NCI-H2227 treated with DMSO at 0.1 percent for 48 hours (cell line): ENCODE measurements at regions not wholly inside any gene's neighbourhood (a gene's known extent, or its start where the extent isn't known, plus 50 kb on each side); places are given as distances from the start of the nearest gene placed in this dataset.

Experiments
- DNase-seq: peaks from one replicate; lab custom pipeline; 2025; lab: John Stamatoyannopoulos, UW

DNA sequence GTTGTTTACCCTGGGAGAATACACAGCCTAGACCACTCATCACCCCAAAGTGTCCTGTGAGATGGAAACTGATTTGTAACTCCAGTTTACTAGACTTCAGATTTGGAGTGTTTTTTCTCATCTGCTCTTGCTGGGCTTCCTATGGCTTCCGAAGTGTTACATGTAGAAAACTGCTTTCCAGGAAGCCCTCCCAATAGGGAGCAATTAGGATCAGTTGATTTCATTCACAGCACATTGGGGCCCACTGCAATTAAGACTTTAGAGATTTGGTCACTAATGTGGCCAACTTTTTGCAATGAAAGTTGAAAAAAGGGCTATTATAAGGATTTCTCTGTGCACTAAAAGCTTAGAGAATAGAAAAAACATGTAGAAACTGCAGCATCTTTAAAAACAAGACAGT, 656.6 kb upstream of the CHAC2 start:
- DNase-seq = no peak

DNA sequence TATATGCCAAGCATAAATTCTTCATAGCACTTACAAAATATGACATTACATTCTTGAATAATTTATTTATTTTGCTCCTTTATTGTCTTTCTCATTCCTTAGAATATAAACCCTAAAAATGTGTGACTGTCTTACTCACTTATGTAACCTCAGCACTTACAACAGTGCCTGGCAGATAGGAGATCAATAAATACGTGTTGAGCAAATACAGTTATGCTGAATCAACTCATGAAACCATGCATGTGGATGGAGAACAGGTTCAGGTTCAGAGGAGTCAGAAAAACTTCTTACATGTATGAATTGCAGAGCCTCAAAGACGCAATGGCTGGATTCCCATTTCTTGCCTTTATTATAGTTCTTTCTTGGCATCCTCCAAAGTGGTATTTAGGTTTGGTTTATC, 659.4 kb upstream of the CHAC2 start:
- no peak for DNase-seq

DNA sequence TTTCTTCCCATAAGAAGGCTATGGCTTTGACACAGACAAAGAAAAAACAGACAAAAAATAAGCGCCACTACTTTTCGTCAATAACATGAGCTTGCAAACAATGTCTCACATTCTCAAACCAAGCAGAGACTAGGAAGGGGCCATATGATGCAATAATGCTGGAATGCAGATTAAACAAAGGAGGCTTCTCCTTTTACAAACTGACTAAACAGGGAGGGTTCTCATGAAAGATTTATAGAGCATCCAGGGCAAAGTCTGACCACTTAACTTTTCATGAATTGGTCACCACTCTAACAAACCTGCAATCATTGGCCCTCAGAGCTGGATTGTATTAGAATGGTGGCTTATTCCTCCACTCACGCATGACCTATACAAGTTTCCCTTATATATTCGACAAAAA, 663.3 kb upstream of the CHAC2 start:
- no peak for DNase-seq

DNA sequence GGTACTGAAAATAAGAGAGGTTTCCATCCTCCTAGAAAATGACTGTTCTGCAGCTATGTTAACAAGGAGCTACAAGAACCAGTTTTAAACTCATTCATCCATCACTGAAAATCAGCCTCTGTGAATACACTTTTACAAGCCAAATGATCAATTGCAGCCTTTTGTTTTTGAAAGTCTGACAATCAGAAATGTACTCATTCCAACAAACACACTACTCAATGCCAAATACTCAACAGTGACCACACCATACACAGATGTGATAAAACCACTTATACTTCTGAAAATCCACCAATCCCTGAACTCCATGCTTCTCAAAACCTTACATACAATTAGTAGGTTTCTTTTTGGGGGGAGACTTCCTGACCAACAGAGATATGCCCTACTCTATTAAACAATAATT, 663.9 kb upstream of the CHAC2 start:
- DNase-seq = no peak

DNA sequence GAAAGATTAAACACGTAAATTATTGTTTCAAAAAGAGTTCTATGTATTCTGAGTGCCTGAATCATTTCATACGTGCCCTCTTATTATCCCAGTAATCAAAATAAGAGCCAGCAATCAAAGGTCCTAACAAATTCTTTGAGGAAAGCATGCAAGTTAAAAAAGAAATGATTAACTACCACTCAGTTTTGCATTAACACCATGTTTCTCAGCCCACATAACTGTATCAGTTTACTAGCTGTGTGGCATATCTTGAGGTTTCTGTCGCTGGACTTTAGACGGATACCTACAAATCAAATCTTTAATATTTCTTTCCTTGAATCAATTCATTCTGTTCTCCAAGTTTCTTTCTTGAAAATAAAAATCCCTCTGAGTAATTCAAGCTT, 668.9 kb upstream of the CHAC2 start:
- DNase-seq = no peak

DNA sequence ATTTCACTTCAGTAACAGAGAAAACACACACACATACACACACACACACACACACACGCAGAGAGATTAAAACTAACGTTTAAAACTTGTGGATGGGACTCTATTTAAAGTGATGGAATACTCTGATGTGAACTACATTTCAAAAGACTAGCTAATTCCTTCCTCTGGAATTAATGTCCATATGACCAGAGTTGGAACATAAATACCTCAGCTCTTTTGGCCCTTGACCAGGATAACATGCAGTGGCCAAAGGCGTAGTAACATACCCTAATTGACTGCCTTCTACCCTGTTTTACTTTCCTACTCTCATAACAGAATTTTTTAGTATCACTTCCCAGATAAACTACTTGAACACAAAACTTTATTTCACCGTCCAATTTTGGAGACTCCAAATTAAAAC, 671.3 kb upstream of the CHAC2 start:
- DNase-seq = no peak

DNA sequence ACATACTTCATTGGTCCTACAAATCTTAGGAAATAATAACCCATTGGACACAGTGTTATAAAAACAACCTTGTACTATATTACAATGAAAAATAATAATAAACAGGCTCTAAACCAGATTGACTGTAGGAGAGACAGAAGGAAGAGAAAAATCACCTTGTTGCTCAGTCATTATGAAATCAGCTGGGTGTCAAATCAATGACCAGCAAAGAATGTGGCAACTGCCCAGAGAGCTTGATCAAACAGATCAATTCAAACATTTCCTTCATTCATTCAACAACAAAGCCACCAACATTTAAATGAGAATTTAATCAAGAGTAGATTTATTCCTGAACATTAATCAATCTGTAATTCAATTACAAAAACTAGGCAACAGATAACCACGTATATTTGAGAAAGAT, 671.9 kb upstream of the CHAC2 start:
- DNase-seq = no peak

DNA sequence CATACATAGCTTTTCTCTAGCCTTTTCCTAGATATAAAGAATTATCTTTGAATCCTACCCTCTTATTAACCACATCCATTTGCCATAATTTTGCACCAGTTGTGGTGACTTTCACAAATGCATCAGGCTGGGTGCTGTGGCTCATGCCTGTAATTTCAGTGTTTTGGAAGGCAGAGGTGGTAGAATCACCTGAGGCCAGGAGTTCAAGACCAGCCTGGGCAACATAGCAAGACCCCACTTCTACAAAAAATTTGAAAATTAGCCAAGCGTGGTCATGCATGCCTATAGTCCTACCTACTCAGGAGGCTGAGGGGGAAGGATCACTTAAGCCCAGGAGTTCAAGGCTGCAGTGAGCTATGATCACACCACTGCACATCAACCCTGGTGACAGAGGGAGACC, 672.4 kb upstream of the CHAC2 start:
- no peak for DNase-seq

DNA sequence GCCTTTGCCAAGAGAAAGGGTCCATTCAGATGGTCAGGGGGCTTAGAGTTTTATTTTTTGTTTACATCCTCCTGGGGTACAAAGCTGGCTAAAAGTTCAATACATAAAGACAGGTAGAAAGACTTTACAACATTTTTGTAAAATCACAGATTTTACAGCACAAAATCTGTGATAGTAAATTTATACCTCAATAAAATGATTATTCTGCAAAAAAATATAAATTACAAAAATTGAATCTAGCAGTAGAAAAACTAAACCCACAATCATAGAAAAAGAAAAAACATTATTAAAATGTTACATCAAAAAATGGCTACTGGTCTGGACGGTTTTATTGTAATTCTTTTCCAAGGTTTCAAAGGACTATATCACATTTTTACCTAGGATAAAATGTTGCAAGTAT, 674.2 kb upstream of the CHAC2 start:
- no peak for DNase-seq

DNA sequence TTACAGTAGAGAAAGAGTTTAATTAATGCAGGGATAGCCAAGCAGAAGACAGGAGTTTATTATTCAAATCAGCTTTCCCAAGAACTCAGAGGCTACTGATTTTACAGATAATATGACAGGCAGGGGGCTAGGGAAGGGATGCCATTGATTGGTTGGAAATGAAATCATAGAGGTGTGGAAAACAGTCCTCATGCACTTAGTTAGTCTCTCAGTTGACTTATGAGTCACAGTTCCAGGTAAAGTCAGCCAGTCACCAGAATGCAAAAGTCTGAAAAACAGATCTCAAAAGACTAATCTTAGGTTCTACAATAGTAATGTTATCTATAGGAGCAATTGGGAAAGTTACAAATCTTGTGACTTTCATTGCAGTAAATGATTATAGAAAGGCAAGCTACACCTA, 676.4 kb upstream of the CHAC2 start:
- DNase-seq = no peak

DNA sequence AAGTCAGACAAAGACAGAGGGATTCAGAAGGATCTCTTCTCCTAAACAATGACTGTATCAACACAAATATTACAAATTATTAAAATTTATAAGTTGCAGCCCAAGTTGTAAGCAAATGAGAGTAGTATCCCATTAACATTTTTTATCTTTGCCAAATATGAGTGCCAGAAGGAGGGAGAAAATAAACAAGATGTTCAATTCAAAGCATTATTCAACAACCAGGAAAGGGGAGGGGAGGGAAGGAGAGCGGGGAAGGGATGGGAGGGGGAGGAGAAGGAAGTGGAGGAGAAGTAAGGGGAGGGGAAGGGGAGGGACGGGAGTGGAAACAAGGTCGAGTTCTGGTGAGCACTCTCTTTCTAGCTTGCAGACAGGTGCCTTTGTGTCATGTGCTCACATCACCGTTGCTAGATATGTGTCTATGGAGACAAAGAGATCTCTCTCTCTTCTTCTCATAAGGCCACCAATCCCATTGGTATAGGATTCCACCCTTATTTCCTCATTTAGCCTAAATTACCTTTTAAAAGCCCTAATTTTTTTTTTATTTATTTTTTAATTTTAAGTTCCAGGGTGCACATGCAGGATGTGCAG, 679.6 kb upstream of the CHAC2 start:
- DNase-seq = no peak

DNA sequence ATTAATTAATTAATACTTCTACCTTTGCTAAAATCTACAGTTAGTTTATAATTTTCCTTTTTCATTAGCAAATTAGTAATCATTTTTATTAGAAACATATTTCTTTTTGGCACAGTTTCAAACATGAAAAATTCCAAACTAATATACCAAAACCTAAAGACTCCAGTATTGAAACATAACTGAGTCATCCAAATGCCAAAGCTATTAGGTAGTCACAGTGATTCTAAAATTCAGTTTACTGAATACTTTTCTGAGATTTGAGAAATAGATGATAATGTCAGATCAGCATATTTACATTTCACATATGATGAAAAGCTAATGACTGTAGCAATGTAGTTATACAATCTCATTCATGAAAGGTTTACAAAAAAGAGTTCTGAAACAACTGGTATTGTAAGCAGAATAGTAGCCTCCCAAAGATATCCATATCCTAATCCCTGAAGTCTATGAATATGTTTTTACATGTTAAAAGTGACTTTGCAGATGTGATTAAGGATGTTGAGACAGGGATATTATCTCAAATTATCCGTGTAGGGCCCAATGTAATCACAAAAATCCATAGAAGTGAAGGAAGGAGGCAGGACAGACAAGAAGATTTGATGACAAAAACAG, 680.2 kb upstream of the CHAC2 start:
- DNase-seq = no peak

DNA sequence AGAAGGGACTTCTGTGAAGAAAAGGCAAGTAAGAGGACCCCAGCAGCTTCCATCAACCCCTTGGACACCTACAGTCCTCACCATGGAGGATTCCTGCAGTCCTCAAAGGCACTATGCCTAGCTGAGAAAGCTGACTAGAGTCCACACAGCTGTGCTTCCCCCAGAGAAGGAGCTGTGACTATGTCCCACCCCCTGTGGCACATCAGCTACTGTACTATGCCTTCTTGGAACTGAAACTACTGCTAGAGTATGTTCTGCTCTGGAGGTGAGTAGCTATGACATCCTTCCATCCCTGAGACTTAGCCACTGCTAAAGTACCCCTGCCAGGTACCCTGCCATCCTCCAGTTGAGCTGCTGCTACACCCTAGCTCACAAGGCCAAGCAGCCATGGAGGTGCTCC, 690.2 kb upstream of the CHAC2 start:
- no peak for DNase-seq

DNA sequence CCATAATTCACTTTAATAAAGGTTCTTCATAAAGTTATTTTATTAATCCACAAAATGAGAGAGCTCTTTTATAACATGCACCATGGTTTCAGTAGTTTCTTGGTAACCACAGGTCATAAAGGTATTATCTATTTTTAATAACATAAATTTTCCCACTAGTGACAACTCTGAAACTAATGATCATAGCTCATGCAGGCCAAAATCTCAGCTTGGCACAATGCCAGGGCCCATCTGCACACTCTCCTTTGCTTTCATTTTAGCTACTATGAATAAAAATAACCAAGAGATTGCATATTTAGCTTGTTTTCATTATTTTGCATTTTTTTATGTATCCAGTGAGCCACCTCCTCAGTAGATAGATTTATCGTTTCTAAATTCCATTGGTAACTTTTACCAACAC, 691.8 kb upstream of the CHAC2 start:
- DNase-seq = no peak

DNA sequence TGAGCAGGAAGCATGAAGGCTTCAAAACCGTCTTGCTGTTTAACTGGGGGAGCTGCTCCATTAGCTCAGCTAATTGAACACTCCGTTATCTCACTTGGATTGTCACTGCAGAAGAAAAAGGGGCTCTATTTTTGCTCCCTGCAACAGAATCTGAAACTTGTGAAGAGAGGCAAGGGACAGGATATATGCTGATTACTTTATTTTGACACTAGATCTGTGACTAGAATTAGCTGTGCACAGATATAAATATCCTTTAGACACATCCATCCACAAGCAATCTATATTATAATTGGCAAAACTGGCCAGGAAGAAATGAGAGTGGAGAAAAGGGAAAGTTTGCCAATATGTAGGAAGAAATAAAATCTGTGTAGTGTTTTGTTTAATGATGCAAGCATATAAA, 700.1 kb upstream of the CHAC2 start:
- no peak for DNase-seq

DNA sequence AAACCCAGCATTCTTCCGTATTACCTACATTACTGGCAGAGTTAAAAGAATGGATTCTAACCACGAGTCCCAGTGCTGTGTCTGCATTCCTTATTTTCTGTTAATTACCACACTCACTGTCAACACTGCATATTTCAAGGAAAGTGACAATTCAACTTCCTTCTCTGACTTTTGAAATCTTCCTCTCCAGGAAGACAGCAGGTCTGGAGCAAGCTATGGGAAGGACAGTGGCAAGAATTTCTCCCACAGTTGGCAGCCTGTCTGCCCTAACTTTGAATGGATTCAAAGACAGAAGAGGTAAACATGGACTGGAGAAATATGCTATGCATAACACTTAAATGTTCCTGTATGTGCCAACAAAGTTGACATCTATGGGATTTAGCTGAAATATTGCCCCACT, 700.5 kb upstream of the CHAC2 start:
- no peak for DNase-seq

DNA sequence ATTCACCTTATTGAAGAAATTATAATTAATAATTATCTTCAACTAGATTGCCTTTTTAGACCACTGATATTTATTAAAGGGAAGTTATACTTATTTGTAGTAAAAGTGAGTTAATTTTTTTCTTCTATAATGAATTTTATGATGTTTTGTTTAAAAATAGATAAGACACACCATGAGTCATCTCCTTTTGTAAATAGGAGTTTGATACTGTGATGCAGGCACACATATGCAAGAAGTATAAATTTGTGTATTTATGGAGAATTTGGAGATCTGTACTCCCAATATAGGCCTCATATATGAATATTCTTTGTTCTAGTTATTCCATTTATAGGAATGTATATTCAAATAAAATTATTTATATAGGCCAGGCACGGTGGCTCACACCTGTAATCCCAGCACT, 703.5 kb upstream of the CHAC2 start:
- no peak for DNase-seq

DNA sequence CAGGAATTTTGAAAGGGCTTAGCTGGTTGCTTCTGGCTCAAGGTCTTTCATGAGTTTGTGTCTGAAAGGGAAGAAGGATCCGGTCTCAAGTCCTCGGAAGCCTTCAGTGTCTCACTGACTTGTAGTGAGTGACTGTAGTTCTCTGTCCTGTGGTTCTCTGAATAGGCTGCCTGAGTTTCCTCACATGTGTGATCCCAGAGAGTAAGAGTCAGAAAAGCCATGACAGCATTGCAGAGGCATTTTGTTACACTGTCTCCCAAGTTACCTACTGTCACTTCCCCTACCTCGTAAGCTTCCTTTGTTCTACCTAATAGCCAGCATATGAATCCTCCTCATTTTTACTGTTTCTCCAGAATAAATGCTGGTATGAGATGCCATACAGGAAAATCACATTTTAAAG, 709.1 kb upstream of the CHAC2 start:
- DNase-seq = no peak

DNA sequence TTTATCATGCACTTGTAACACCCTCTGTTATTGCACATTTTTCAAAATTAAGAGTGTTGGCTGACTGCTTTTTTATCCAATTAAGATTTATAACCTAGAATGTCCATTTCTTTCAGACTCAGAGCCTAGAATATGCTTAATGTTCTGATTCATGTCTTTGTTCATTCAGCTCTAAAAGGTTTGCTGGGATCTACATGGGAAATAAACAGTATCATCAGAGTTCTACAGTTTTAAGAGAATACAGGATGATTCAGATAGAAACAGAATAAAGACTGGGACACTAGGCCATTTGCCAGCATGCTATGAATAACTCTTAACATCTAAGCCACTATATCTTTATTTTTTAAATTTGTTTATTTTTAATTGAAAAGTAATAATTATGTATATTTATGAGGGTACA, 713.7 kb upstream of the CHAC2 start:
- DNase-seq = no peak

DNA sequence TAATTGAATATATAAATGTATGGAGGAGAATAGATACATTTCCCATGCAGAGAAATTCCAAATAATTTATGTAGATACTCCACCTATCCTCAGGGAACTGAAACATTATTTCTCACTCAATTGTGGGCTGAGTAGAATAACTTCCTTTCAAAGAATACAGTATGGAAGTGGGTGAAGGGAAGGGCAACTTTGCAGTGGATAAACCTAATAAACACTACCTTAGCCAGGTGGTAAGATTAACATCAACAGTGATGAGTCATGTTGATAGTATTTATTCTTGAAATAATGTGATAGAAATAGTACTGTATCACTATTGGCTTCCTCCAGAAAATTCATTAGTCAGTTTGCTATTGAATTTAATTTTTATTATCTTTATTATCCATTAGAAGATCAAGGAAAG, 716.4 kb upstream of the CHAC2 start:
- DNase-seq = no peak

DNA sequence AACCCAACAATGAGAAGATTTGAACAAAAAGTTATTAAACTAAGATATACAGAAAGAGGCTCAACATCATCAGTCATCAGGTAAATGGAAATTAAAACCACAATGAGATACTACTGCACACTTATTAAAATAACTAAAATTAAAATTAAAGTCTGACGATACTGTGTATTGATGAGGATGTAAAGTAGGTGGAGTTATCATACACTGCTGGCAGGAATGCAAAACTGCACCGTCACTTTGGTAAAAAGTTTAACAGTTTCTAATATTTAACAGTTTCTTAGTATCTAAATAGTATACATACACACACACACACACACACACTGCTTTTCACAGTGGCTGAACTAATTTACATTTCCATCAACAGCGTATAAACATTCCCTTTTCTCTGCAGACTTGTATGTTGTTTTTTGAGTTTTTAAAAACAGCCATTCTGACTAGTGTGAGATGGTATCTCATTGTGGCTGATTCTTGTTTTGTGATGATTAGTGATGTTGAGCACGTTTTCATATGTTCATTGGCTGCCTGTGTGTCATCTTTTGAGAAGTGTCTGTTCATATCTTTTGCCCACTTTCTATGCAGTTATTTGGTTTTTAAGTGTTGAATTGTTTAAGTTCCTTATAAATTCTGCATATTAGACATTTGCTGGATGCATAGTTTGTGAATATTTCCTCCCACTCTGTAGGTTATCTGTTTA, 726.9 kb upstream of the CHAC2 start:
- no peak for DNase-seq

DNA sequence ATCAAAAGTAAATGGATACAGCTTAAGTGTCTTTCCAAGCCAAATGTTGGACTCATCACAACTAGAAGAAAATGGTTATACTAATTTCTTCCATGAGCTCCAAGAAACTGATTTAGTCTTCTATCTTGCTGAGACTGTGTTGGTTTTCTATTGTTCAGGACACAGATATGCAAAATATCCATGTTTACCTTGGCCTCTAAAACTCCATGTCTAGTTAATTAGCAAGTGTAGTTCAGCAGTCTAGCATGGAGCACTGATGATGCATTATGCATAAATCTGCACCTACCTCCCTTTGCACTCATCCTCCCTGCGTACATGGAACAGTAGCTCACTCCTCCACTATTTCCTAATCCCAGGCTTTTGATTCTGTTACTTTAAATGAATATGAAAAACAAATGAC, 731.4 kb upstream of the CHAC2 start:
- no peak for DNase-seq

DNA sequence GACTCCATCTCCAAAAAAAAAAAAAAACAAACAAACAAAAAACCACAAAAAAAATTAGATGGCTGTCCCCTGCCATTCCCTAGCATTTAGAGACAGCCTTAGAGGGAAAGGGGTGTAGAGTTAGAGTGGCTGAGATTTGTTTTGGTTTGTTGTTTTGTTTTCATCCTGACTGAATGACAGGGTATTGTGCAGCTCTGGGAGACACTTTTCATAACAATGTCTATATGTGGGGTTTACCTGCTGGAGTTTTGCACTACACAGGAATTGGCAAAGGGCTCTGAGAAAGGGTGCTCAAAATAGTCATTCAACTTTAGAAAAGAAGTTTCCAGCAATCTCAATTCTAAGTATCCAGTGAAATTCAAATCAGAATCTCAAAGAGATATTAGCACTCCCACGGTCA, 732.5 kb upstream of the CHAC2 start:
- DNase-seq = no peak

DNA sequence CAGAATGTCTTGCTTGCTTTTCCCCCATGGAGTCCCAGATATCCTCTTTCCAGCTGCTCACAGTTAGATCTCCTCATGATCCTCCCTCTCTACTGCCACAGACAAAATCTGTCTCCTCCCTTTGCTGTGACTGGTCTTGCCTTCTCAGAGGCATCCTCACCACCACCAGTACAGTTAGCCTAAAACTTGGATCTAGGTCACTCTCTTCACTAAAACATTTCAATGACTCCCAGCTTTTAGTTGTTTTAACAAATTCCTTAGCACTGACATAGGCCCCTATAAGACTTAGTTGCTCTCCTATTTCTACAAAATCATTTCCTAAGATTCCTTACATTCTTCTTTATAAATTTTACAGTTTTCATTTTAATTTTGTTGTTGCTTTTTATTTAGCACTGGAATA, 734.2 kb upstream of the CHAC2 start:
- DNase-seq = no peak
